CD1c-positive myeloid dendritic cell (primary cell): ENCODE measurements at regions not wholly inside any gene's neighbourhood (a gene's known extent, or its start where the extent isn't known, plus 50 kb on each side); places are given as distances from the start of the nearest gene placed in this dataset.

ENCODE experiments used
- DNase-seq: peaks from one replicate; pipeline ENCODE4 v3.0.0-alpha.2; 2016; ENCODE audit errors: extremely low spot score

- DNase-seq, result no peak
These were observed 737.6 kb downstream of the SLC16A7 start for GRCh38 chr12:60333461-60333860.

- no peak for DNase-seq
These were observed 739.9 kb downstream of the SLC16A7 start for GRCh38 chr12:60335745-60336144.

- no peak for DNase-seq
These were observed 742.2 kb downstream of the SLC16A7 start for GRCh38 chr12:60337839-60338549.

GRCh38 chr12:60345442-60345841, 749.6 kb downstream of the SLC16A7 start:
- DNase-seq, result no peak

- no peak for DNase-seq
These were observed 753.6 kb downstream of the SLC16A7 start for GRCh38 chr12:60349232-60349978.

GRCh38 chr12:60387356-60387755, 791.5 kb downstream of the SLC16A7 start:
- no peak for DNase-seq

GRCh38 chr12:60391051-60391450, 795.2 kb downstream of the SLC16A7 start:
- no peak for DNase-seq

- DNase-seq, result no peak
These were observed 796.0 kb downstream of the SLC16A7 start for GRCh38 chr12:60391791-60392190.

- DNase-seq, result no peak
These were observed 797.3 kb downstream of the SLC16A7 start for GRCh38 chr12:60393093-60393492.

GRCh38 chr12:60394665-60395064, 798.8 kb downstream of the SLC16A7 start:
- DNase-seq, result no peak

- no peak for DNase-seq
These were observed 802.7 kb downstream of the SLC16A7 start for GRCh38 chr12:60398547-60398946.

GRCh38 chr12:60399064-60399463, 803.2 kb downstream of the SLC16A7 start:
- no peak for DNase-seq

- no peak for DNase-seq
These were observed 807.2 kb downstream of the SLC16A7 start for GRCh38 chr12:60402996-60403395.

GRCh38 chr12:60415351-60415750, 819.5 kb downstream of the SLC16A7 start:
- no peak for DNase-seq

GRCh38 chr12:60419986-60420385, 824.2 kb downstream of the SLC16A7 start:
- DNase-seq, result no peak

GRCh38 chr12:60421741-60422140, 825.9 kb downstream of the SLC16A7 start:
- no peak for DNase-seq

GRCh38 chr12:60437297-60437696, 841.5 kb downstream of the SLC16A7 start:
- DNase-seq, result no peak

- DNase-seq, result no peak
These were observed 845.7 kb downstream of the SLC16A7 start for GRCh38 chr12:60441577-60441976.

GRCh38 chr12:60451457-60451856, 855.6 kb downstream of the SLC16A7 start:
- no peak for DNase-seq

GRCh38 chr12:60465060-60465459, 869.2 kb downstream of the SLC16A7 start:
- DNase-seq, result no peak

- DNase-seq, result no peak
These were observed 872.7 kb downstream of the SLC16A7 start for GRCh38 chr12:60468546-60468945.

GRCh38 chr12:60475825-60476224, 880.0 kb downstream of the SLC16A7 start:
- DNase-seq, result no peak

GRCh38 chr12:60487284-60487683, 891.5 kb downstream of the SLC16A7 start:
- DNase-seq, result no peak
